K562 (cell line): ENCODE measurements at regions not wholly inside any gene's neighbourhood (a gene's known extent, or its start where the extent isn't known, plus 50 kb on each side); places are given as distances from the start of the nearest gene placed in this dataset.
A peak's percentile ranks its signal among the peaks of the same experiment; 100 is the strongest.

Experiments
- DMBX1 ChIP-seq: fragments of 250-450 bp; sonication (Bioruptor Pico); IDR thresholded peaks from 2 replicates; pipeline ENCODE4 v1.8.0; 2022; ENCODE audit warnings: inconsistent platforms, mild to moderate bottlenecking, moderate library complexity, borderline replicate concordance
- FOXO4 ChIP-seq: fragments of 450-650 bp; formaldehyde crosslinking; IDR thresholded peaks from 2 replicates; pipeline ENCODE4 v1.4.0; 2020; ENCODE audit warnings: mild to moderate bottlenecking, moderate library complexity
- HDAC8 ChIP-seq: fragments of 450-650 bp; IDR thresholded peaks from 2 replicates; pipeline ENCODE4 v1.6.1; 2016; ENCODE audit warnings: mild to moderate bottlenecking, missing genetic modification characterization, moderate library complexity, missing compliant biosample characterization
- JUN ChIP-seq, 2 experiments: sonication (generic) in 1 of 2; formaldehyde crosslinking in 1 of 2; IDR thresholded peaks; 2 replicates each; pipeline versions ENCODE4 v1.6.1 to v1.8.0; 2012 to 2022; ENCODE audit warnings: borderline replicate concordance in 2 of 2, mild to moderate bottlenecking in 2 of 2, improper control_type of control experiment in 1 of 2, low read depth in 1 of 2, low read length in 1 of 2, missing genetic modification reagents in 1 of 2
- L3MBTL2 ChIP-seq: fragments of 450-650 bp; IDR thresholded peaks from 2 replicates; pipeline ENCODE4 v1.6.1; 2016; ENCODE audit warnings: mild to moderate bottlenecking, moderate library complexity
- MGA ChIP-seq: fragments of 450-650 bp; IDR thresholded peaks from 2 replicates; pipeline ENCODE4 v1.6.1; 2016; ENCODE audit warnings: mild to moderate bottlenecking, moderate library complexity
- ZKSCAN8 ChIP-seq: fragments of 200-800 bp; sonication (Bioruptor generic); IDR thresholded peaks from 2 replicates; pipeline ENCODE4 v1.6.1; 2016; ENCODE audit warnings: missing genetic modification characterization, missing compliant biosample characterization

GRCh38 chr10:21100871-21101514, 203.9 kb upstream of the NEBL start (continued):
- TF ChIP-seq MGA, result peak; percentile 60
- 0 out of 2 replicates have a peak, but pooled peaks have one; percentile 6 for TF ChIP-seq JUN (IDR thresholded peaks at IDR 0.05; ENCODE audit: borderline replicate concordance, low read depth, low read length)
- no peak for TF ChIP-seq JUN (CRISPR knock-in tag; IDR thresholded peaks at IDR 0.05; ENCODE audit: borderline replicate concordance)
- 0 out of 2 replicates have a peak, but pooled peaks have one; percentile 3 for TF ChIP-seq ZKSCAN8 (CRISPR knock-in tag)
- TF ChIP-seq FOXO4 (CRISPR knock-in tag), result 0 out of 2 replicates have a peak, but pooled peaks have one; percentile 46
- 0 out of 2 replicates have a peak, but pooled peaks have one; percentile 38 for TF ChIP-seq HDAC8
- peak; percentile 55; the same call in 1 of the 2 replicates for TF ChIP-seq L3MBTL2
- peak; percentile 28; the same call in 1 of the 2 replicates for TF ChIP-seq DMBX1 (CRISPR knock-in tag)
